GM18873 (cell line): ENCODE measurements at regions not wholly inside any gene's neighbourhood (a gene's known extent, or its start where the extent isn't known, plus 50 kb on each side); places are given as distances from the start of the nearest gene placed in this dataset.
"Not testable (repeated sequence)": the region's sequence is repeated elsewhere in the genome, so short reads cannot be mapped to it uniquely, and the experiment has no call there.

Experiments used
- ATAC-seq: cut with Tn5 transposase; IDR thresholded peaks from one replicate; pipeline ENCODE4 v1.9.1; 2021; ENCODE audit warnings: mild to moderate bottlenecking, moderate library complexity, moderate number of reproducible peaks; ENCODE audit not compliant: unreplicated experiment, low FRiP score

DNA sequence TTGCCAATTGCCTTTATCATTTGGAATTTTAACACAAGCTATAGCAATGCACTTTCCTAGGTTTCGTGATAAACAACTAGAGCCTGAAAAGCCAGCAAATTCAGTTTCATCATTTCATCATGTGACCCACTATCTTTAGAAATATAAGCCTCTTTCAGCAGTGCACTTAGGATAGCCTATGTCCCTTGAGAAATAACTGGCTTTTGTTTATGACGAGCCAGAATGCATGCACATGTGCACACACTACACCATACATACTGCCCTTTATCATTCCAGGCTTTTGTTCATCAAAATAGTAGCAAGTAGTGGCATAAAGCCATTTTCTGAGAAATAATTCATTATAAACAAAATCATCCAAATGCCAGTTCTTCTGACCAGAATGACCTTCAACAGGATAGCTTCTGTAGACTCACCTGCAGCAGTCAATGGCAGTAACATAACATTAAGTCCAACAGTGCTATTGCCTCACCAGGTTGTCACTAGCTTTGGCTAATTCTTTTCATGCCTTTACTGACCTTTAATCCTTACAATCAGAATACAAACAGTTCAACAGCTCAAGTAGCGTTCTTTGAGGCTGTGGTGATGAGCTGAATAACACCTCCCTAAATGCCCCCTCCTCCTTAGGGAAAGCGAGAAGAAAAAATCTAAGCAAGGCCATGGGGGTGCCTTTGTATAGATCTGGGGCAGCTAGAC, 132.3 kb upstream of the SMARCA2 start:
- ATAC-seq, result no peak

DNA sequence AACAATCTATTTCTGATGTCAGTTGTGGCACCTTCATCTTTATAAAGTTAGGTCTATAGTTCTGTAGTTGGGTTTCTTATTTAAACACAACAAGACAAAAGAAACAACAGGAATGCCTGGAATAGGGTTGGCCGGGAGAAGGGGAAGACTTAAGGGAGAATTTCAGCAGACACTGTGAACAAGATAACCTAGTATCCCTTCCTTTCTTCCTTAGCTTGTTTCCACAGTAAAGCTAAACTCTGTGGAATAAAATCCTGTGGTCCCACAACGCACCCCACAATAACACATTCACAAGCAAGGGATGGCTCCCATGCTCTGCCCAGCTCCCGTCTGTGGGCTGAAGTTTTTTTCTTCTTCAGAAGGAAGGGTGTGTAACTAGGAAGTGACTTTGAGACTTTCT, 124.9 kb upstream of the SMARCA2 start:
- ATAC-seq, result no peak

DNA sequence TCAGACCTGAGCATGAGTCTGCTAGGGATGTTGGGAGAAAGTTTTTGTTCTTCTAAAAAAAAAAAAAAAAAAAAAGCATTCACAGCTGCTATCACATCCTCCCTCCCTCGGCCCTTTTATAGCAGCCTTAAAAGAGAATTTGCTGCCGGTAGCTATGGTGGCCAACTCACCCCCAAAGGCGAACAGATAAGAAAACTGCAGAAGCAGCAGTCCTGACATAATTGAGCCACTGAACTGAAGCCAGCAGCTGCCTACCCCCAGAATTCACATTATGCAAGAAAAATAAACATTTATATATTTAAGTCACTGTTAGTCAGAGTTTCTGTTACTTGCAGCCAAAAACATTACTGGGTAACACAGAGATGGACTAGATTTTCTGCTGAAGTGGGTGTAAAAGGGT, 124.3 kb upstream of the SMARCA2 start:
- ATAC-seq, result no peak

DNA sequence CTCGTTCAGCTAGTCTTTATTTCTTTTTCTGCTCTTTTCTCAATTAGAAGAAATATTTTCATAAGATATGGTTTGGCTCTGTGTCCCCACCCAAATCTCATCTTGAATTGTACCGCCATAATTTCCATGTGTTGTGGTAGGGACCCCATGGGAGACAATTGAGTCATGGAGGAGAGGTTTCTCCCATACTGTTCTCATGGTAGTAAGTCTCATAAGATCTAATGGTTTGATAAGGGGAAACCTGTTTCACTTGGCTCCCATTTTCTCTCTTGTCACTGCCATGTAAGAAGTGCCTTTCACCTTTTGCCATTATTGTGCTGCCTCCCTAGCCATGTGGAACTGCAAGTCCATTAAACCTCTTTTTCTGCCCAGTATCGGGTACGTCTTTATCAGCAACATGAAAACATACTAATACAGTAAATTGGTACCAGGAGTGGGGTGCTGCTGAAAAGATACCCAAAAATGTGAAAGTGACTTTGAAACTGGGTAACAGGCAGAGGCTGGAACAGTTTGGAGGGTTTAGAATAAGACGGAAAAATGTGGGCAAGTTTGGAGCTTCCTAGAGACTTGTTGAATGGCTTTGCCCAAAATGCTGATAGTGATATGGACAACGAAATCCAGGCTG, 112.0 kb upstream of the SMARCA2 start:
- not testable (repeated sequence) for ATAC-seq

DNA sequence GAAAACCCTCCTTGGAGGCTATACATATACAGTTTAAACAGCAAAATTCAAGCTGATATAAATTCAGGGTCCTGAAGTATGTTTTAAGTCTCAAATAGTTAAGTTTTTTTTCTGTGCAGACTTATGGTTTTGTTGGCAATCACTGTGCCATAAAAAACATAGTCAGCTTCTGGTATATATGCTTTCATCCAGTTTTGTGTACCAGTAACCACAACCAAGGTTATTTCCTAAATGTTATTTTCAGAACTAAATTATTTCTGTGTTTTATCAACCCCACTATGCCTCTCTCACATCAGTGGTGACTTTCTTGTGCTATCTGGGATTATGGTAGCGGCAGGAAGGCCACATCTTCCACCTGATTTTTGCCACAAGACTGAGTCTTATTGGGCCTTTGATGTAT, 107.7 kb upstream of the SMARCA2 start:
- ATAC-seq, result no peak

DNA sequence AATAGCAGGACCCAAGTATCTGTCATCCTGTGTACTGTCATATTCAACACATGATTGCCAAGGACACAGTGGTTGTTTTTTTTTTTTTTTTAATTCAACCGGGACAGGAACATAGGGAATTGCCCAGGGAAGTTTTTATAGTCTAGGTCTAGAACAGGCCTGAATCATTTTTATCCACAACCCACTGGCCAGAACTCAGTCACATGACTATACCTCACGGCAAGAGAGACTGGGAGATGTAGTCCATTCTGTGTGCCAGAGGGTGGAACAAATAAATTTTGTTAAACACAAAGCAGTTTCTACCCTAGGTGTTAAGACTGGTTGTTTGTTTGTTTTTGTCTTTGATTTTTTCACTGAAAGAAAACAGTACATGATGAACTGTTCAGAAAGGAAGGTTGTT, 105.8 kb upstream of the SMARCA2 start:
- no peak for ATAC-seq

DNA sequence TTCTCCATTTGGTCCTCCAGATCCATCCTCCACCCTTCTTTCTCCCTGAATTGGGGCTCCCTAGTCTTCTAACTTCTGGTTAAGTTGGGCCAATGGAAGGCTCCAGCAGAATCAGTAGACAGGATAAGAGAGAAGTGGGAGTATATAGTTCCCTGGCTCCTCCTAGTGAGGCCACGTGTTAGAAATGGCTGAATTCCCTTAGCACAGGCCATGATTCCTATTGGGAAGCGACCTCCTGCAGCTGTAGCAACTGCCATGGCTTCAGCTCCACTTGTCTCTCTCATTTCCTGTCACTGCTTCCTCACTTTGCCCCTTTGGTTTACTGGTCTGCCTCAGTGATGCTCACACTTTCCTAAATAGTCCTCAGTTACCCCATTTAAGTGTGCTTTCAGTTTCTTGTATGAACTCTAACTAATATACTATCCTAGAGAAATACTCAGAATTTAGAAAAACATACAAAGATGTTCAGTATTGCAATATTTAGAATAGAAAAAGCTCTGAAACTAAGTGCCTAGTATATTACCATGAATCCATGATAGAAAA, 104.8 kb upstream of the SMARCA2 start:
- ATAC-seq, result no peak

DNA sequence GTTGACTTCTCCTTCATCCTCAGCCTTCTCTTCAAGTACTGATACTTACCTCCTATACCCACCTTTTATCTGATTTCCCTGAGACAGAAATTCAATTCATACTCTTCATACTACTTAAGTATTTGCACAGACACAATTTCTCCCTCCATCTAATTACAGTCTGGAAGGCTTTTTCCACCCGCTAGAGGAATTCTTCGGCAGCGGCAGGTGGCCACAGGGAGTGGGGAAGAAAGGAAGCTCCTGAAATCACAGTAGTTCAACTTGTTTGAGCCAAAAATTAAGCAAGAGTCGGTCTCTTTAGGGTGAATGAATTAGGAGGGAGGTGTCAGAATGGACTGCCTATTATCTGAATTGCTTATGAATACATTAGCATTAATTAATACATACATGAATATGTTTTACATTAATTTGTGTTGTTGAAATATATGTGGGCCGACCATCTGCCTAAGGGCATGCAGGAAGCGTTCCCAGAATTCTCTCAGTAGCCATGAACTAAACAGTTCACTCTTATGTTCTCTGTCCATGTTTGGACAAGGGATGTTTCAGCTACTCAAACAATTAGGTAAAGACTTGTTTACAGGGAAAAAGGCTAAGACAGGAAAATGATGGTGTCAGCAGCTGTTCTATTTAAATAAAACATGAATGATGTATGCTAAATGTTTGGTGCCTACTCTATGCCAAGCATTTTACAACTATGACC, 101.4 kb upstream of the SMARCA2 start:
- no peak for ATAC-seq

DNA sequence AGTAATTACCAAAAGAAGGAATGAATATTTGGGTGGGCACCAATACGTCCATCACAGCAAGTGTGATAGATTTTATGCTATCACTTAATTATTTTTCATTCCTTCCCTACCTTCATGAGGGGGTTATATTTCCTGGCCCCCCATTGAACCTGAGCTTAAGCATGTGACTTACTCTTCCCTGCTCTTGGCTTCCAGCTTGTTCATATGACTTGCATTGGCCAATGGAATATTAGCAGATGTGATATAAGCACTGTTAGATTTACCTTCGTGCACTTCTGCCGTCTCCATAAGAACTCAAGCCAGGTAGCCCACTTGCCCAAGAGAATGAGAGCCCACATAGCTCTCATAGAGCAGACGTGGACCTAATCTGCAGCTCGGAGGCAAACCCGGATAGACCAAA, 99.1 kb upstream of the SMARCA2 start:
- ATAC-seq, result no peak

DNA sequence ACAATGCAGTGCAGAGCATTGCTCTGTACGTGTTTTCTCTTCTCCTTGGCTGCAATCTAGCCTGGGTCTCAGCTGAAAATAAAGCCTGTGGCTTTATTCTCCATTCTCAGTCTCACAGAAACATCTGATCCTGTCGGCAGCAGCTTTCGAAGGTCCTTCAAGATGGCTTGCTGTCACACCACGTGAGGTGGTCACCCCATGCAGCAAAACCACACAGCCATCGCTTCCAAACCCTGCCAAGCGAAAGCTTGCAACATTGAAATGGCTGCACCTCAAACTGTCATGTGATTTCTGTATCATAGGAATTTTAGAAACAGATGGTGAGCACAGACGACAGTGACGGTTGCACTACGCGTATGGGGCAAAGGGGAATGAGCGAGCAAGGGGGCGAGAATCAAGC, 98.5 kb upstream of the SMARCA2 start:
- ATAC-seq, result no peak

DNA sequence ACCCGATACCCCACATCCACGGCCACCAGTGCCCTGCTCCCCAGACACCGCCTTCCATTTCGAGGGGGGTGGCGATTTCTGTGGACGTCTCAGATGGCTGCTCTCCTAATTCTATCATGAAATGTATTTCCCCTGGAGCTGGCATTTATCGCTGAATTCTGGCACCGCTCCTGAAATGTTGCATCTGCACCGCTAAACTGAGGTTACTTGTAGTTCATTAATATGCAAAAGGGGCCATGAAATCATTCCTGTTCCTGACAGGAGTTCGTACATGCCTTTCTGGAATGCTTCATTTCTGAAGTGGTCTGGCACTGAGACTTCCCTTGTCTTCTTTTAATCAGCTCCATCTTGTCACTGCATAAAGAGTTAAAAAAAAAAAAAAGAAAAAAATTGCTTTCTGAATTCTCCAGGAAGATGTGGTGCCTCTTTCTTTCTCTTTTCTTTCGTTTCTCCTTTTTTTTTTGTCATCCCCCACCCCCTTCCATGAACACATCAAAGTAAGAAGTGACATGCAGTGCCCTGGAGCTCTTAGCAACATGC, 97.7 kb upstream of the SMARCA2 start:
- no peak for ATAC-seq

DNA sequence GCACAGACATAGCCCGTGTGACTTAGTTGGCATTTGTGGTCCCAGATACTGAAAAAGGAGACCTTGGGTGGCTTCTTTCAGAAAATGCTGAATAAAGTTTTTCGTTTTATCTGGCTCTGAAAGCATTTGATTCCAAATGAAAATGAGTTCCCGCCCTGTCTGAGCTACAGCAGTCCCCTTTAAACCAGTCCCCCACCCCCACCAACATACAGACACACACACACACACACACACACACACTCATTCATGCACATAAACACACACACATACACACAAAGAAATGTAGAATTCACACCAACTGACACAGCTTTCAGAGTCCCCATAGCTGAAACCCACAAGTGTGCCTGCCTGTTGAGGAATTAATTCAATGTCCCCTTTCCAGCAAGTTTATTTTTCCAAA, 97.0 kb upstream of the SMARCA2 start:
- ATAC-seq, result no peak

DNA sequence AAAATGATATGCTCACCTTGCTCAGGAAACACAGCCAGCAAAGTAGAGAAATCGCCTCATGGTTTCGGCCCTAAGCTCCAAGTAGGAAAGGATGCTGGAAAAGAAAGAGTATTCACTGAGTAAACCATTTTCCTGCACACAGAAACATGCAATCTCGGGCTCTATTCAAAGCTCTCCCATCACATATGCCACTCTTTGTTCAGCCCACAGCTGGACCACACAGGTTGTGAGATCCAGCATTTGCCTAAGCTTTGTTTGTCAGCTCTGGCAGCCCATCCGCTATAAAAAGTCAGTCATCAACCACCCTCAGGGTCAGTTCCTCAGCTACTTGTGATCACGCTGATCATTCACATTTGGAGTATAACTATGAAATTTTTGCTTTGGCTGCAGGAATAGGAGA, 96.5 kb upstream of the SMARCA2 start:
- ATAC-seq, result no peak

DNA sequence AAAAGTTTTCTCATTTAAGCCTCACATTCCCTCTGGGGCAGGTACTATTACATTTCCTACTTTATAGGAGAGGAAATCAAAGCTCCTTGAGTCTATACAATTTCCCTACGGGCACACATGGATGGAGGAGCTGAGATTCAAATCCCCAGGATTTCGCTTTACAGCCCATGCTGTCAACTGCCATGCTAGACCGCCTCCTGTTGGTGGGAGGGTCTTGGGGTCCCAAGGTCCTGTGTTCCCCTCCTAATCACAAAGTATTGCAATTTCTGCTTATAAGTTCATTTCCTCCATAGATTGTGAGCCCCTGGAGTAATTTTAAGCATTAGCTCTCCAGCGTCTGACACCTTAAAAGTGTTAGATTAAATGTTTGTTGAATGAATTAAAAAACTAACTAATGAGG, 95.9 kb upstream of the SMARCA2 start:
- no peak for ATAC-seq

DNA sequence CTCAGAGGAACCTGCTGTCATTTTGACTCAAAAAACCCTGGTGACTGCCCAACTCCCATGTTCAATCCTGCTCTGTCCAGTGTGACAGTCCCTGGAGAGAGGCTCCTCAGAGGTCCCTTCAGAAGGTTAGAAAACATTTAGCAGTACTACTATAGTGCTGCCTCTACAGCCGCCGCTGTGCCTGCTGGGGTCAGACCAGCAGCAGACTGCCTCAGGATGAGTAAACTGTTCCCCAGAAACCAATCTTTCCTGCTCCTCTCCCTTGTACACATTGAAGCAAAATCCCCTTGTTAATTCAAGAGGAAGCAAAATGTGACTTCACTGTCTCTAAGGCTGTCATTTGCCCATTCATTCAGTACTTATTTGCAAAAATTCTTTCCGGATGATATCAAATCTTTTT, 94.8 kb upstream of the SMARCA2 start:
- ATAC-seq, result no peak

DNA sequence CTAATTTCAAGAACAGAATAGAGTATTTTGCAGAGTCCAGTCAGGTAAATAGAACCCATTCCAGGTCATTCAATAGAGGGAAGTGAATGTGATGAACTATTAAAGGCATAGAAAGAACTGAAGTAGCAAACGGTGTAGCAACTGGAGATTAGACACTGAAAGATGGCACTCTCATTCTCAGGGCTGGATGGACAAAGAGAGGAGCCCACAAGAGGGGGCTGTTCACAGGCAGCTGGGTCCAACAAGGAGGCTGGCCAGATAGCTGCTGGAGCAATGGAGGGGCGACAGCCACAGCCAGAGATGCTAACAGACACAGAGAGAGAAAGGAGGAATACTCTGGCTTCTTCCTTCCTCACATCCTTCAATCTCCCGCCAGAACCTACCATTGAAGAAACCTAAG, 93.1 kb upstream of the SMARCA2 start:
- no peak for ATAC-seq

DNA sequence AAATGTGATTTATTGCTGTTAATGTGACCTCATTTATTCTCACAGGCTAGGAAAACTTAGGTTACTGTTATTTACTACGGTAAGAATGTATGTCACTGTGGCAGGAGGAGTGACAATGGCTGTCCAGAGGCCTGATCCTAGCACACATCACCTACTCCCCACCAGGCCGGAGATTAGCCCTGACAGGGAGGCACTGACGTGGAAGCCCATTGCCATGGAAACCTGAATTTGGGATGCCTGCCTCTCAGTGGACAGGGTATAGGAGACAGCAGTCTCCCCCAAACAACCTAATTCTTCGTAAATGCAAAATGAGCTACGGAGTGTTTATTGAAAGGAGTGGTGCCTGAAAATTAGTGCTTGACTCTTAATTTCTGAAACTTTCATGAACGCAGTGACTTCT, 87.6 kb upstream of the SMARCA2 start:
- no peak for ATAC-seq

DNA sequence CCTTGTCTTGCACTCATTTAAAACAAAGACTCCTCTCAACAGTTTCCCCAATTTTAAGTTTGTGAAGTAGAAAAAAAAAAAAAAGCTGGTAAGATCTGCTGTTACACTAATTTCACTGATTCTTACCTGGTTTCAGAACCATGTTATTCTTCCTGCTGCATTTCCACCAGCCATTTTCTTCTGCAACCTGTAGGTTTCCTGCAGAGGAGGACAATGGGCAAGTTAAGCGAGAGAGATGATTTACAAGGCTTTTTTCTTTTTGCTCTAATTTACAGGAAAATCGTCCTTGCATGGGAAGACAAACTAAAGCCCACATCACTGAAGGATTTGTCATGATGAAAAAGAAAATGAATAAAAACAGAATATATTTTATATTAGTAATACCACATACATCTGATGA, 86.0 kb upstream of the SMARCA2 start:
- ATAC-seq, result no peak

DNA sequence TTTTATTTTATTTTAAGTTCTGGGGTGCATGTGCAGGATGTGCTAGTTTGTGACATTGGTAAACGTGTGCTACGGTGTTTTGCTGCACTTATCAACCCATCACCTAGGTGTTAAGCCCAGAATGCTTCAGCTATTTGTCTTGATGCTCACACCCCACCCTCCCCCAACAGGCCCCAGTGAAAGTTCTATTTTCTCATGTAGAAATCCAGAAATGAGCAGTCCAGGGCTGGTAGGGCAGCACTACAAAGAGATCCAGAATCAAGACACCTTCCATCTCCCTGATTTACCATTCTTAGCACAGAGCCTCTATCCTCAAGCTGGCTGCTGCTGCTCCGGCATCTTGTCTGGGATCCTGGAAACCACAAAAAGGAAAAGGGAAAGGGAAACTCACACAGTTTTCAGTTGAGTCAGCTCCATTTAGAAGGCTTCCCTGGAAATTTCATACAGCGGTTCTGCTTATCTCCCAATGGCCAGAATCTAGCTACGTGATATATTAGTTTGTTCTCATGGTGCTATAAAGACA, 85.4 kb upstream of the SMARCA2 start:
- ATAC-seq, result no peak

DNA sequence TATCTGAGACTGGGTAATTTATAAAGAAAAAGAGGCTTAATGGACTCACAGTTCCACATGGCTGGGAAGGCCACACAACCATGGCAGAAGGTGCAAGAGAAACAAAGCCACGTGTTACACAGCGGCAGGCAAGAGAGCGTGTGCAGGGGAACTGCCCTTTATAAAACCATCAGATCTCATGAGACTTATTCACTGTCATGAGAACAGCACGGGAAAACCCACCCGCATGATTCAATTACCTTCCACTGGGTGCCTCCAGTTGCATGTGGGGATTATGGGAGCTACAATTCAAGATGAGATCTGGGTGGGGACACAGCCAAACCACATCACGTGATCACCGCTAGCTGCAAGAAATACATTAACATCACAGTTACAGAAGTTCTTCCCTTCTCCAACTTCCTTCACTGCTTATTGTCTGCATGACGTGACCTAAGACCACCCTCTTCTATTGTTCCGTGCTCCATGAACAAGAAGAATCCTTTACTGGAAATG, 84.9 kb upstream of the SMARCA2 start:
- ATAC-seq, result not testable (repeated sequence)

DNA sequence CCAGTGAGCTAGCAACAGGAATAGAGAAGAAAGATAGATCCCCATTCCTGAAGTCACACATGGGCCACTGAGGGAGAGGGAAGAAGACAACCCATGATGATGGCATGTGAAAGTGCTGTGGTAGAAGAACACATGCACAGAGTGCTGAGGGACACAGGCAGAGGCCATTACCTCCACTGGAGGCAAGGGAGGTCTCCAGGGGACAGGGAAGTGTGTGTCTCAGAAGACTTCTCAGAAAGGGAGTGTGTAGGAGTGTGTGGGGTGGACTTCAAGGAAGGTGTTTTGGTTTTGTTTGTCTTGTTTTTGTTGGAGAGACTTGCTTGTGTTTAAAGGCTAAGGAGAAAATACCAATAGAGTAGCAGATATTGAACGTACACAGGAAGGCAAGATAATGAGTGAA, 77.0 kb upstream of the SMARCA2 start:
- no peak for ATAC-seq
